Lung microvascular endothelial cell (primary cell): ENCODE measurements at regions not wholly inside any gene's neighbourhood (a gene's known extent, or its start where the extent isn't known, plus 50 kb on each side); places are given as distances from the start of the nearest gene placed in this dataset.
"Not testable (repeated sequence)": the region's sequence is repeated elsewhere in the genome, so short reads cannot be mapped to it uniquely, and the experiment has no call there.

Experiments used
- DNase-seq, 2 donors: peaks; one replicate each; pipeline versions ENCODE4 v3.0.0 to v3.0.0-alpha.2; 2010; ENCODE audit warnings: low read depth in 2 of 2

DNA sequence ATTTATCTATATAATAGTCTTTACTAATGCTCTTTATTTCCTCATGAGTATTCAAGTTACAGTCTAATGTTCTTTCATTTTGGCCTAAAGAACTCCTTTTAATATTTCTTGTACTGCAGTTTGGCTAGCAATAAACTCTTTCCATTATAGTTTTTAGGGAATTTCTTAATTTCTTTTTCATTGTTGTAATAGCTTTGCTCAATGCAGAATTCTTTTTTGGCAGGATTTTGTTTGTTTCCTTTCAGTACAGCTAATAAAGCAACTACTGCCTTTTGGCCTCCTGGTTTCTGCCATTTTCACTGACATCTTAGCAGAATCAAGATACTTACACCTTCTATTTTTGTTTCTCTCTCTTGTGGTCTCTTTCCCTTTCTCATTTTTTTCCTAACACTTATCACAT lies 390.4 kb upstream of the RGPD4 start:
- DNase-seq, result no peak

- DNase-seq, result no peak
Observed at GRCh38 chr2:107437265-107437664, 389.4 kb upstream of the RGPD4 start.

GRCh38 chr2:107437807-107438206 lies 388.9 kb upstream of the RGPD4 start:
- no peak for DNase-seq

GRCh38 chr2:107448160-107448559 lies 378.5 kb upstream of the RGPD4 start:
- no peak for DNase-seq

GRCh38 chr2:107461301-107461700 lies 365.4 kb upstream of the RGPD4 start:
- no peak for DNase-seq

DNA sequence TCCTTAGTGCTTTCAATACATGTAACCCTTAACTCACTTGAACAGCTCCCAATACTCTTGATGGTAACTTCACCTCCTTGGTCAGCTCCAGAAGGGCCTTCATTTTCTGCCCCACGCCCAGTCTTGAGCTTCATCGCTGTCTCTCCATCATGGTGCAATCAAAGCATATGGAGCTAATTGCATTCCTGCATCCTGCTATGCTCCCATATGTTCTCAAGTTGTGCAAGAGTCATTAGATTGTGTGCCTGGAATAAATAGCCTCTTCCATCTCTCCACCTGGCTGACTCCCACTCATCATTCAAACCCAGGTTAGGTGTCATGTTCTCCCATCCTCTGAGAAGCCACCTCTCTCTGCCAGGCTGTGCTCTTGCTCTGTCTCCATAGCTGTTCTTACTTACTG lies 364.5 kb upstream of the RGPD4 start:
- DNase-seq, result no peak

GRCh38 chr2:107466241-107466640 lies 360.5 kb upstream of the RGPD4 start:
- no peak for DNase-seq

GRCh38 chr2:107466984-107467773 lies 359.5 kb upstream of the RGPD4 start:
- no peak for DNase-seq

DNA sequence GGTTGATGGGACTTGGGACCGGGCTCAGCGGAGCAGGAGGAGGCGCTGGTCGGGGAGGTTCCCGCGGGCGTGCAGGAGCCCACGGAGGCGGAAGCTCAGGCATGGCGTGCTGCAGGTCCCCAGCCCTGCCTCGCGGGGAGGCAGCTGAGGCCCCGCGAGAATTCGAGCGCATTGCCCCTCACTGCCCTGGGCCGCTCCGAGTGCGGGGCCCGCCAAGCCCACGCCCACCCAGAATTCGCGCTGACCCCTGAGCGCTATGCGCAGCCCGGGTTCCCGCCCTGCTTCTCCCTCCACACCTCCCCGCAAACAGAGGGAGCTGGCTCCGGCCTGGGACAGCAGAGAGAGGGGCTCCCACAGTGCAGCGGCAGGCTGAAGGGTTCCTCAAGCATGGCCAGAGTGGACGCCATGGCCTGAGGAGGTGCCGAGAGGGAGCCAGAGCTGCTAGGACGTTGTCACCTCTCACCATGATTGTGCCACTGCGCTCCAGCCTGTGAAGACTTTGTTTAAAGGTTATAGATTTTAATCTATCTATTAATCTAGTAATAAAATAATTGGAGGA lies 357.2 kb upstream of the RGPD4 start:
- DNase-seq, result no peak

DNA sequence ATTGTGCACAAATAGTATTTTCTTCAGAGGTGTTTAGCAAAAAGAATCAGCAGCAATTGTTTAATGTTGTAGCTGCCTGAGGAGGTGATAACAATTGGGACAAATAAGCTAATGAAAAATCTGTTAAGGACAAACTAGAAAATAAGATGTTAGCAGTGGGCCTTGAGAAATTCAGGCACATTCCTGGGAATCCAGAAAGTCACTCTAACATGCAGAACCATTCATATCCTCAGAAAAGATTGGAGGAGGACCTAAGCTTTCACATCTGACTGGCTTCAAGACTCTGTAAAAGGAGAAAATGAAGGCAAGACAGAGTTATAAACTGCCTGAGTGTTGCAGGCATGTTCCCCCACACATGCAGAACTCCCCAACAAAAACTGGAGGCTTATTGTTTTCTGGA lies 353.5 kb upstream of the RGPD4 start:
- DNase-seq, result no peak

DNA sequence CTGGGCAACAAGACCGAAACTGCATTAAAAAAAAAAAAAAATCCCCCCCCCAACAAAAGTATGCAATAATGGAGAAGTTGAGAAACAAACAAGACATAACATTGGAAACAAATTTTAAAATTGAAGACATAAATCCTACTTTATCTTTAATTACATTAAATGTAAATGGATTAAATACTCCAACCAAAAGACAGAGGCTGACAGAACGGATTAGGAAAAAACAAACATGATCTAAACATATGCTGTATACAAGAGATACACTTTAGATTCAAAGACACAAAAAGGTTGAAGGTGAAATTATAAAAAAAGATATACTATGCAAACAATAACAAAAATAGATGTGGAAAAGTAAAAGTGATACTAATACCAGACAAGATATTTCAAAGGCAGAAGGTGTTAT lies 350.8 kb upstream of the RGPD4 start:
- DNase-seq, result no peak

DNA sequence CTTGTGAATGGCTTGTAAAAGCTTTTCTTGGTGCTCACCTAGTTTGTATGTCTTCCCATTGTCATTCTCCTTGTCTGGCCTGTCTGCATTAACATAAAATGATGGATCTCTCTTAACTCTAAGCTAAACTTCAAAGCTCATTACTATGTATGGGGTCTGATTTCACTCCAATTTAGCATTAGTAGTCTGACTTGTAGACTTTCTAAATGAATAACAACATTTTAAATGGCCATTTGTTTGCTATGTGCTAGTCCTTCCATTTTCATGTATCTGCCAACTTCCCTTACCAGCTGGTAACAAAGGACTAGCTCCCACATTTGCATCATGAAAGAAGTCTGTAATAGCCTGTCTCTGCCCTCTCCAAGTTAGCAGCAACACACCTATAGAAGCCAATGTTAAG lies 324.2 kb upstream of the RGPD4 start:
- DNase-seq, result no peak

- DNase-seq, result no peak
Observed at GRCh38 chr2:107511970-107512789, 314.5 kb upstream of the RGPD4 start.

GRCh38 chr2:107525406-107525805 lies 301.3 kb upstream of the RGPD4 start:
- peak in 1 of 2 donors; percentile 48 for DNase-seq

GRCh38 chr2:107529146-107529545 lies 297.5 kb upstream of the RGPD4 start:
- no peak for DNase-seq

DNA sequence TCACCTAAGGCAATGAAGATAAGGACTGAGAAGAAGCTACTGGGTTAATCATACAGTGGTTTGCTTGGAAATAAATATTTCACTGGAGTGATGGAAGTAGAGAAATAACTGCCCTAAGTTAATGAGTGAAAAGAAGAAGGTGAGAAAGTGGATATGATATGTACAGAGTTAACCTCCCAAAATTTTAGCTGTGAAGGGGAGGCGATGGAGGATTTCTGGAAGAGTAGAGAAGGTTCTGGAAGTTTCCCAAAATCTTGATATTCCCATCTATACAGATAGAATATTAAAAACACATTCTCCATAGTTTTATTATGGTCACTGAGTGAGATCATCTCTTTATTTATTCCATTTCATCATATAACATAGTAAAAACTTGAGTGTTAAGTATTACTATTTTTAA lies 296.6 kb upstream of the RGPD4 start:
- no peak for DNase-seq

GRCh38 chr2:107534926-107535325 lies 291.8 kb upstream of the RGPD4 start:
- no peak for DNase-seq

DNA sequence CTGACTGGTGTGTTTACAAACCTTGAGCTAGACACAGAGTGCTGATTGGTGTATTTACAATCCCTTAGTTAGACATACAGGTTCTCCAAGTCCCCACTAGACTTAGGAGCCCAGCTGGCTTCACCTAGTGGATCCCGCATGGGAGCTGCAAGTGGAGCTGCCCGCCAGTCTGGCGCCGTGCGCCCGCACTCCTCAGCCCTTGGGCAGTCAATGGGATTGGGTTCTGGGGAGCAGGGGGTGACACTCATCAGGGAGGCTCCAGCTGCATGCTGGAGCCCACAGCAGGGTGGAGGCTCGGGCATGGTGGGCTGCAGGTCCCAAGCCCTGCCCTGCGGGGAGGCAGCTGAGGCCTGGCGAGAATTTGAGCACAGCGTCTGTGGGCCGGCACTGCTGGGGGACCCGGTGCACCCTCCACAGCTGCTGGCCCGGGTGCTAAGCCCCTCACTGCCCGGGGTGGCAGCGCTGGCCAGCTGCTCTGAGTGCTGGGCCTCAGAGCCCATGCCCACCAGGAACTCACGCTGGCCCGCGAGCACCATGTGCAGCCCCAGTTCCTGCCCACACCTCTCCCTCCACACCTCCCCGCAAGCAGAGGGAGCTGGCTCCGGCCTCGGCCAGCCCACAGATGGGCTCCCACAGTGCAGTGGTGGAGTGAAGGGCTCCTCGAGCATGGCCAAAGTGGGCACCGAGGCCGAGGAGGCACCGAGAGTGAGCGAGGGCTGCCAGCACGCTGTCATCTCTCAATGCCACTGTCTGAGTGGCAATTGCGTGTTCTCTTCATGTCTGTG lies 290.6 kb upstream of the RGPD4 start:
- not testable (repeated sequence) for DNase-seq

GRCh38 chr2:107542314-107542740 lies 284.4 kb upstream of the RGPD4 start:
- DNase-seq, result no peak

- DNase-seq, result no peak
Observed at GRCh38 chr2:107543793-107544192, 282.9 kb upstream of the RGPD4 start.

- DNase-seq, result no peak
Observed at GRCh38 chr2:107545066-107545465, 281.6 kb upstream of the RGPD4 start.

GRCh38 chr2:107545851-107546250 lies 280.8 kb upstream of the RGPD4 start:
- DNase-seq, result no peak
